ENCODE measurements at regions not wholly inside any gene's neighbourhood (a gene's known extent, or its start where the extent isn't known, plus 50 kb on each side); places are given as distances from the start of the nearest gene placed in this dataset.

GRCh38 chr3:159609625-159610024 lies 379.0 kb upstream of the IL12A start:
- Histone ChIP-seq H3K27ac (no peak overlapping the region), H3K4me3 (ENCODE audit: low read depth in 1 of 2, low read length in 1 of 2) (no peak overlapping the region), H3K36me3 (no peaks in the 10 kb centered on the region), H3K4me1 (ENCODE audit: control insufficient read depth in 1 of 2, insufficient read depth in 1 of 2, low read depth in 1 of 2, low read length in 1 of 2) (no peaks in the 10 kb centered on the region), H3K9me3 (no peaks in the 10 kb centered on the region), H3K27me3 (no peaks in the 10 kb centered on the region)
- no peak for TF ChIP-seq CTCF (IDR thresholded peaks at IDR 0.05)

- H3K36me3 ChIP-seq = no peaks in the 10 kb centered on the region
- no peak overlapping the region for H3K27ac ChIP-seq
- TF ChIP-seq CTCF (IDR thresholded peaks at IDR 0.05) = no peak
- no peak overlapping the region for H3K4me3 ChIP-seq (ENCODE audit: low read depth in 1 of 2, low read length in 1 of 2)
- H3K4me1 ChIP-seq (ENCODE audit: control insufficient read depth in 1 of 2, insufficient read depth in 1 of 2, low read depth in 1 of 2, low read length in 1 of 2) = no peaks in the 10 kb centered on the region
- no peaks in the 10 kb centered on the region for H3K9me3 ChIP-seq
- H3K27me3 ChIP-seq = no peaks in the 10 kb centered on the region
Measured at GRCh38 chr3:159616234-159616825, 372.3 kb upstream of the IL12A start.

GRCh38 chr3:159619341-159619885 lies 369.2 kb upstream of the IL12A start:
- Histone ChIP-seq H3K36me3 (no peaks in the 10 kb centered on the region), H3K27ac (no peak overlapping the region), H3K27me3 (no peaks in the 10 kb centered on the region), H3K4me3 (ENCODE audit: low read depth in 1 of 2, low read length in 1 of 2) (no peak overlapping the region), H3K4me1 (ENCODE audit: control insufficient read depth in 1 of 2, insufficient read depth in 1 of 2, low read depth in 1 of 2, low read length in 1 of 2) (no peaks in the 10 kb centered on the region), H3K9me3 (no peaks in the 10 kb centered on the region)
- no peak for TF ChIP-seq CTCF (IDR thresholded peaks at IDR 0.05)

GRCh38 chr3:159620281-159620680 lies 368.4 kb upstream of the IL12A start:
- H3K27ac ChIP-seq = no peak overlapping the region
- no peaks in the 10 kb centered on the region for H3K9me3 ChIP-seq
- TF ChIP-seq CTCF (IDR thresholded peaks at IDR 0.05) = no peak
- no peaks in the 10 kb centered on the region for H3K36me3 ChIP-seq
- no peaks in the 10 kb centered on the region for H3K27me3 ChIP-seq
- H3K4me3 ChIP-seq (ENCODE audit: low read depth in 1 of 2, low read length in 1 of 2) = no peak overlapping the region
- no peaks in the 10 kb centered on the region for H3K4me1 ChIP-seq (ENCODE audit: control insufficient read depth in 1 of 2, insufficient read depth in 1 of 2, low read depth in 1 of 2, low read length in 1 of 2)

- H3K36me3 ChIP-seq = no peaks in the 10 kb centered on the region
- no peaks in the 10 kb centered on the region for H3K27me3 ChIP-seq
- no peaks in the 10 kb centered on the region for H3K9me3 ChIP-seq
- no peak for TF ChIP-seq CTCF (IDR thresholded peaks at IDR 0.05)
- no peak overlapping the region for H3K27ac ChIP-seq
- no peak overlapping the region for H3K4me3 ChIP-seq (ENCODE audit: low read depth in 1 of 2, low read length in 1 of 2)
- H3K4me1 ChIP-seq (ENCODE audit: control insufficient read depth in 1 of 2, insufficient read depth in 1 of 2, low read depth in 1 of 2, low read length in 1 of 2) = no peaks in the 10 kb centered on the region
Measured at GRCh38 chr3:159620873-159621272, 367.8 kb upstream of the IL12A start.

Measured in neutrophil (primary cell).